Lung microvascular endothelial cell (primary cell): ENCODE measurements at regions not wholly inside any gene's neighbourhood (a gene's known extent, or its start where the extent isn't known, plus 50 kb on each side); places are given as distances from the start of the nearest gene placed in this dataset.
A peak's percentile ranks its signal among the peaks of the same experiment; 100 is the strongest.

Source experiments
- DNase-seq, 2 donors: peaks; one replicate each; pipeline versions ENCODE4 v3.0.0 to v3.0.0-alpha.2; 2010; ENCODE audit warnings: low read depth in 2 of 2

GRCh38 chr3:132187746-132188145 is 129.5 kb upstream of the ACP3 start:
- DNase-seq = no peak

GRCh38 chr3:132189601-132190000 is 127.6 kb upstream of the ACP3 start:
- no peak for DNase-seq

- no peak for DNase-seq
These were observed 121.1 kb upstream of the ACP3 start for GRCh38 chr3:132196113-132196512.

GRCh38 chr3:132198516-132198915 is 118.7 kb upstream of the ACP3 start:
- no peak for DNase-seq

- DNase-seq = no peak
These were observed 117.8 kb upstream of the ACP3 start for GRCh38 chr3:132199451-132199850.

- DNase-seq = no peak
These were observed 114.6 kb upstream of the ACP3 start for GRCh38 chr3:132202586-132202985.

GRCh38 chr3:132203889-132204596 is 113.2 kb upstream of the ACP3 start:
- DNase-seq = no peak

- DNase-seq = no peak
These were observed 111.6 kb upstream of the ACP3 start for GRCh38 chr3:132205609-132206008.

- no peak for DNase-seq
These were observed 107.4 kb upstream of the ACP3 start for GRCh38 chr3:132209855-132210254.

- DNase-seq = peak; percentile 11 to 22
These were observed 106.5 kb upstream of the ACP3 start for GRCh38 chr3:132210476-132211346.

GRCh38 chr3:132211896-132212295 is 105.3 kb upstream of the ACP3 start:
- no peak for DNase-seq

GRCh38 chr3:132218817-132219755 is 98.1 kb upstream of the ACP3 start:
- no peak for DNase-seq

- no peak for DNase-seq
These were observed 96.2 kb upstream of the ACP3 start for GRCh38 chr3:132220986-132221385.

GRCh38 chr3:132222868-132223538 is 94.2 kb upstream of the ACP3 start:
- DNase-seq = no peak

- no peak for DNase-seq
These were observed 91.5 kb upstream of the ACP3 start for GRCh38 chr3:132225664-132226063.

GRCh38 chr3:132228923-132229322 is 88.3 kb upstream of the ACP3 start:
- peak in 1 of 2 donors; percentile 2 for DNase-seq

GRCh38 chr3:132229641-132230040 is 87.6 kb upstream of the ACP3 start:
- DNase-seq = no peak

- DNase-seq = no peak
These were observed 86.8 kb upstream of the ACP3 start for GRCh38 chr3:132230156-132231000.

- peak in 1 of 2 donors; percentile 27 for DNase-seq
These were observed 85.6 kb upstream of the ACP3 start for GRCh38 chr3:132231633-132232032.

GRCh38 chr3:132232231-132232792 is 84.9 kb upstream of the ACP3 start:
- DNase-seq = peak in 1 of 2 donors; percentile 3
